ENCODE measurements at regions not wholly inside any gene's neighbourhood (a gene's known extent, or its start where the extent isn't known, plus 50 kb on each side); places are given as distances from the start of the nearest gene placed in this dataset.

DNA sequence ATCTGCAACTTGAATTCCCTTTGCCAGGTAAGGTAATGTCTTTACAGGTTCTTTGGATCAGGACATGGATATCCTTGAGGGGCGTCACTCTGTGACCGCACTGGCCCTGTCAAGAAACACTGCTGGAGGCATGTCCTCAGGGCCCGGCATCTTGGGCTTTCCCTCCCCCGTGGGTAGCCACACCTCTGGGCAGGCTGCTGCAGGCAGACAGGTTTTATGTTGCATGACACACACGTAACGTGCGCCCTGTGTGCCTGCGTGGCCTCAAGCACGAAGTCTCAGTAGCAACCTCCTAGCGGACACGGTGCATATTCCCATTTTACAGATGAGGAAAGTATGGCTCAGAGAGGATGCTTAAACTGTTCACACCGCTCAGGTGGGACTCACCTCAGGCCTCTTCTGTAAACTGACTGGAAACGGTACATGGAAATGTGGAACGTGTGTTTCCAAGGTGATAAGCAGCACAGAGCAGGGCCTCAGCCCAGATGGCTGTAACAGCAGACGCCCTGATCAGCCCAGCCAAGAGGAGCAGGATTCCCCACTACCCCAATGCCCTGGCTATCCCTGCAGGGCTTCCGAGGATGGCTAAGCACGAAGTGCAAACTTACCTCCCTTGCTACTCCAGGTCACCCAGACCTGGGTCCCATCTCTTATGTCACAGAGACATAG lies 553.6 kb downstream of the TCERG1L start:
- Histone ChIP-seq H3K27ac (ENCODE audit: low read depth, low read length, poor library complexity, severe bottlenecking) (no peak overlapping the region), H3K9ac (ENCODE audit: low read length) (no peak overlapping the region), H4K20me1 (ENCODE audit: insufficient read depth, low read length) (no peaks in the 10 kb centered on the region), H3K79me2 (ENCODE audit: insufficient read depth, low read length) (no peaks in the 10 kb centered on the region), H3K9me2 (ENCODE audit: low read depth, low read length) (no peaks in the 10 kb centered on the region), H3K36me3 (ENCODE audit: insufficient read depth, low read length) (no peaks in the 10 kb centered on the region), H3K27me3 (ENCODE audit: insufficient read depth, low read length) (no peaks in the 10 kb centered on the region), H3F3A (ENCODE audit: insufficient read depth, low read length) (no peaks in the 10 kb centered on the region), H3K4me1 (ENCODE audit: insufficient read depth, low read length, severe bottlenecking) (no peaks in the 10 kb centered on the region), H3K9me3 (ENCODE audit: low read length) (no peaks in the 10 kb centered on the region), H3K4me3 (ENCODE audit: low read depth, low read length, poor library complexity, severe bottlenecking) (no peak overlapping the region), H2AFZ (ENCODE audit: low read length) (no peak overlapping the region), H3K4me2 (ENCODE audit: low read length) (no peak overlapping the region)
- no peak for TF ChIP-seq EZH2 (IDR thresholded peaks at IDR 0.05; ENCODE audit: borderline replicate concordance, low read length)
- TF ChIP-seq, protein P1, sequence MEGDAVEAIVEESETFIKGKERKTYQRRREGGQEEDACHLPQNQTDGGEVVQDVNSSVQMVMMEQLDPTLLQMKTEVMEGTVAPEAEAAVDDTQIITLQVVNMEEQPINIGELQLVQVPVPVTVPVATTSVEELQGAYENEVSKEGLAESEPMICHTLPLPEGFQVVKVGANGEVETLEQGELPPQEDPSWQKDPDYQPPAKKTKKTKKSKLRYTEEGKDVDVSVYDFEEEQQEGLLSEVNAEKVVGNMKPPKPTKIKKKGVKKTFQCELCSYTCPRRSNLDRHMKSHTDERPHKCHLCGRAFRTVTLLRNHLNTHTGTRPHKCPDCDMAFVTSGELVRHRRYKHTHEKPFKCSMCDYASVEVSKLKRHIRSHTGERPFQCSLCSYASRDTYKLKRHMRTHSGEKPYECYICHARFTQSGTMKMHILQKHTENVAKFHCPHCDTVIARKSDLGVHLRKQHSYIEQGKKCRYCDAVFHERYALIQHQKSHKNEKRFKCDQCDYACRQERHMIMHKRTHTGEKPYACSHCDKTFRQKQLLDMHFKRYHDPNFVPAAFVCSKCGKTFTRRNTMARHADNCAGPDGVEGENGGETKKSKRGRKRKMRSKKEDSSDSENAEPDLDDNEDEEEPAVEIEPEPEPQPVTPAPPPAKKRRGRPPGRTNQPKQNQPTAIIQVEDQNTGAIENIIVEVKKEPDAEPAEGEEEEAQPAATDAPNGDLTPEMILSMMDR (IDR thresholded peaks at IDR 0.05; ENCODE audit: low read length), result no peak

DNA sequence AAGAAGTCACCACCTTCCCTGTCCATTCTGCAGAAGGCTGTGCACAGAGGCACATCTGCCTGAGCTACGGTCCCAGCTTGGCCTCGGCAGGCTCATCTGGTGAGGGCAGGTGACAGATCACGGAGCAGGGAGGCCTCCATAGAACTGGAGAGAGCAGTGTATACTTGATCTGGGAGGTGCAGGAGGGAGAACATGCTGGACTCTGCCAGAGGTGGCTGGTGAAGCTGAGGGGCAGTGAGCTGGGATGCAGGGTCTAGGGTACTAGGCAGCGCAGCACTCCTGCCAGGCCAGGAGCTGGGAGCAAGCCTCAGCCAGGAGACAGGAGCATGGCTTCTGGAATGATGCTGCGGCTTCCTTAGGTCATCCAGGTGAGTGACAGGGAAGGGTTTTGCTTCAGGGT lies 553.0 kb downstream of the TCERG1L start:
- H3K4me1 ChIP-seq (ENCODE audit: insufficient read depth, low read length, severe bottlenecking), result no peaks in the 10 kb centered on the region
- no peak overlapping the region for H3K4me2 ChIP-seq (ENCODE audit: low read length)
- no peaks in the 10 kb centered on the region for H3K9me2 ChIP-seq (ENCODE audit: low read depth, low read length)
- no peak overlapping the region for H3K27ac ChIP-seq (ENCODE audit: low read depth, low read length, poor library complexity, severe bottlenecking)
- no peaks in the 10 kb centered on the region for H3F3A ChIP-seq (ENCODE audit: insufficient read depth, low read length)
- no peaks in the 10 kb centered on the region for H3K27me3 ChIP-seq (ENCODE audit: insufficient read depth, low read length)
- no peak overlapping the region for H2AFZ ChIP-seq (ENCODE audit: low read length)
- no peak overlapping the region for H3K9ac ChIP-seq (ENCODE audit: low read length)
- no peaks in the 10 kb centered on the region for H3K9me3 ChIP-seq (ENCODE audit: low read length)
- no peaks in the 10 kb centered on the region for H4K20me1 ChIP-seq (ENCODE audit: insufficient read depth, low read length)
- TF ChIP-seq EZH2 (IDR thresholded peaks at IDR 0.05; ENCODE audit: borderline replicate concordance, low read length), result no peak
- TF ChIP-seq, protein P1 (IDR thresholded peaks at IDR 0.05; ENCODE audit: low read length), result no peak
- no peaks in the 10 kb centered on the region for H3K79me2 ChIP-seq (ENCODE audit: insufficient read depth, low read length)
- H3K4me3 ChIP-seq (ENCODE audit: low read depth, low read length, poor library complexity, severe bottlenecking), result no peak overlapping the region
- no peaks in the 10 kb centered on the region for H3K36me3 ChIP-seq (ENCODE audit: insufficient read depth, low read length)

DNA sequence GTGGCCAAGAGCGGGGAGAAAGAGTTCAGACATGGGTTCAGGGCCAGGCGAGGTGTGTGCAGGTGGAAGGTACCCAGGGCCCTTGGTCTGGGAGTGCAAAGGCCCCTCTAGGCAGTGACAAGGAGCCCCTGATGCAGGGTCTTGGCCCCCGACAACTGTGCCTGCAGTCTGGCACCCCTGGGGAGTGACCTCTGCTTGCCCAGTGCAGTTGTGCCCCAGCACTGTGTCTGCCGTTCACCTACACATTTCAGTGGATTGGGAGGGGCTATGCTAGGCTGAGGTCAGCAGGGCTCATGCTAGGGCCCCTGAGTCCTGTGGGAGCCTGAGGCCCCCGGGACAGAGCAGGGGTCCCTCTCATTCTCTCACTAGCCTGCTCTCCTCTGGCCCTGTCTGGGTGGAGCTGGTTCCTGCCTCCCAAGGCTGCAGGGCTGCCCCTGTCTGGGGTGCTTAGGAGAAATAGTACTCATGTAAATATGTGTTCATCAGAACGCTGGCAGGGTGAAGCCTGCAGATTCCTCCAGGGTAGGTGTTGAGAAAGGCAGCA lies 550.4 kb downstream of the TCERG1L start:
- Histone ChIP-seq H2AFZ (ENCODE audit: low read length) (no peak overlapping the region), H3K4me1 (ENCODE audit: insufficient read depth, low read length, severe bottlenecking) (no peaks in the 10 kb centered on the region), H4K20me1 (ENCODE audit: insufficient read depth, low read length) (no peaks in the 10 kb centered on the region), H3K9ac (ENCODE audit: low read length) (no peak overlapping the region), H3K27me3 (ENCODE audit: insufficient read depth, low read length) (no peaks in the 10 kb centered on the region), H3K79me2 (ENCODE audit: insufficient read depth, low read length) (no peaks in the 10 kb centered on the region), H3K36me3 (ENCODE audit: insufficient read depth, low read length) (no peaks in the 10 kb centered on the region), H3K9me2 (ENCODE audit: low read depth, low read length) (no peaks in the 10 kb centered on the region), H3K27ac (ENCODE audit: low read depth, low read length, poor library complexity, severe bottlenecking) (no peak overlapping the region), H3K4me3 (ENCODE audit: low read depth, low read length, poor library complexity, severe bottlenecking) (no peak overlapping the region), H3F3A (ENCODE audit: insufficient read depth, low read length) (no peaks in the 10 kb centered on the region), H3K4me2 (ENCODE audit: low read length) (no peak overlapping the region), H3K9me3 (ENCODE audit: low read length) (no peaks in the 10 kb centered on the region)
- no peak for TF ChIP-seq EZH2 (IDR thresholded peaks at IDR 0.05; ENCODE audit: borderline replicate concordance, low read length)
- TF ChIP-seq, protein P1 (IDR thresholded peaks at IDR 0.05; ENCODE audit: low read length), result no peak
